Heart right ventricle (tissue), 16 donors: ENCODE measurements at regions not wholly inside any gene's neighbourhood (a gene's known extent, or its start where the extent isn't known, plus 50 kb on each side); places are given as distances from the start of the nearest gene placed in this dataset.
"Not testable (repeated sequence)": the region's sequence is repeated elsewhere in the genome, so short reads cannot be mapped to it uniquely, and the experiment has no call there.

ENCODE experiments used
- ATAC-seq, 8 donors: fragments of 200-7000 bp; cut with Tn5 transposase; one replicate each; pipeline ENCODE4 v1.9.1; 2020; ENCODE audit warnings: mild to moderate bottlenecking in 8 of 8, moderate library complexity in 8 of 8, moderate number of reproducible peaks in 1 of 8
- DNase-seq, 2 donors: peaks; one replicate each; pipeline ENCODE4 v3.0.0-alpha.2; 2020
- H3K27ac ChIP-seq, 10 donors: fragments of 200-600 bp; sonication (generic) in 2 of 10; one replicate each; pipeline versions ENCODE4 v1.5.0 to v1.8.0; 2020 to 2022; ENCODE audit warnings: mild to moderate bottlenecking in 3 of 10
- H3K27me3 ChIP-seq, 7 donors: fragments of 200-600 bp; one replicate each; pipeline ENCODE4 v1.8.0; 2021 to 2022; ENCODE audit warnings: mild to moderate bottlenecking in 2 of 7
- H3K36me3 ChIP-seq, 9 donors: fragments of 200-600 bp; sonication (generic) in 1 of 9; one replicate each; pipeline versions ENCODE4 v1.5.0 to v1.8.0; 2020 to 2022; ENCODE audit warnings: mild to moderate bottlenecking in 2 of 9
- H3K4me1 ChIP-seq, 9 donors: fragments of 200-600 bp; sonication (generic) in 1 of 9; one replicate each; pipeline versions ENCODE4 v1.5.0 to v1.8.0; 2020 to 2022; ENCODE audit warnings: mild to moderate bottlenecking in 4 of 9
- H3K4me3 ChIP-seq, 10 donors: fragments of 200-600 bp; sonication (generic) in 2 of 10; one replicate each; pipeline versions ENCODE4 v1.5.0 to v1.8.0; 2020 to 2022; ENCODE audit warnings: mild to moderate bottlenecking in 7 of 10, moderate library complexity in 2 of 10
- H3K9me3 ChIP-seq, 11 donors: fragments of 200-600 bp in 10 of 11; sonication (generic) in 2 of 11; one replicate each; pipeline versions ENCODE4 v1.5.0 to v1.8.0; 2013 to 2022; ENCODE audit warnings: mild to moderate bottlenecking in 2 of 11, control low read depth in 1 of 11, moderate library complexity in 1 of 11
- CTCF ChIP-seq, 9 donors: fragments of 200-600 bp; sonication (generic) in 2 of 9; IDR thresholded peaks; one replicate each; pipeline versions ENCODE4 v1.5.0 to v1.8.0; 2021 to 2022; ENCODE audit warnings: antibody characterized with exemption in 9 of 9, mild to moderate bottlenecking in 5 of 9, moderate library complexity in 1 of 9
- WGBS, 2 donors: extraction: QIAGEN DNeasy Blood & Tissue Kit; methylation state at CpG; one replicate each; pipeline ENCODE4 v1.1.7; 2013; ENCODE audit warnings: inconsistent platforms in 1 of 2; 5-methylcytosine and 5-hydroxymethylcytosine counted together
- intact Hi-C, 10 donors: fragments of 100-400 bp; cut with DNase I; formaldehyde crosslinking; loops; one replicate each; pipeline versions ENCODE4 v1.11.1 to v1.14.2; 2022
- donor health status: Arrhythmogenic right ventricular cardiomyopathy.
- donor health status: ischemic (EF 13 %, LVEDD 7.1; RV severe dilation, severe dysfunction).
- donor health status: healthy with polysubstance abuse.
- donor health status: DM: no; HTN: yes; CAD: no.
- donor health status: DM: no; HTN: no; CAD: no.
- donor health status: ischemic (EF 25% LVEDD 6.9; RV normal size, moderate dysfunction).
- donor health status: ischemic (EF 25% LVEDD 5.7; RV mildly dilated, moderate dysfunction).
- donor health status: healthy.
- donor health status: DM: yes; HTN: yes; CAD: no.
- donor health status: Ischemic cardiomyopathy.
- donor health status: ischemic (EF 35%, LVEDD 5.7; RV mildly dilated, moderate dysfunction).
- donor health status: nonischemic (EF 11% LVEDD 7.7; RV severe dilation, severe dysfunction).
- donor health status: DM: yes; HTN: yes; CAD: no.
- donor health status: PGD.
- donor health status: ischemic (EF 29% LVEDD 5.4; RV normal size, mild dysfunction).
- donor health status: nonischemic (EF 23%, LVEDD 6.1; RV moderate dilation, normal function).

DNA sequence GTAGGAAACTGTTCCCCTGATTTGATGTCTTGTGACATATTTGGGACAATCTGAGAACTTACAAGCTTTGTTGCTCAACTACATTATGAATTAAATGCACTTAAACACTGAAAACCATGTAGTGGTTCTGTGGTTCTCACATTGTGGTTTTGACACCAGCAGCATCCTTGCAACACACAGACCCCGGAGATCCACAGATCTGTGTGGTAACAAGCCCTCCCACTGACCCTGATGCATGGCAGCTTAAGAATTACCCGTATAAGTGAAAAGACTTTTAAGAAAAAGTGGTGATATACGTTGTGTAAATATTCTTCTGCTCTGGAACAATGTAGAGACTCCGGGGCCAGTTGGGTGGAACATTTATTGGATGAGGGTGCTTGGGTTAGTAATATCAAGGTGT is 127.4 kb upstream of the ANKRD30BL start:
- H3K4me1 ChIP-seq, H3K36me3 ChIP-seq, intact Hi-C loops, H3K27ac ChIP-seq, ATAC-seq, H3K4me3 ChIP-seq, H3K9me3 ChIP-seq, DNase-seq: not testable (repeated sequence)
- H3K27me3 ChIP-seq, result peaks cover 0 to 11% (median 0%) of the 10 kb centered on the region in 7 donors
- WGBS, 2 donors, result 82 to 84% methylated on average over 4 of the region's 4 CpGs

GRCh38 chr2:132289812-132290211 is 126.8 kb upstream of the GPR39 start:
- intact Hi-C loops, DNase-seq, ATAC-seq, H3K4me3 ChIP-seq, H3K36me3 ChIP-seq, H3K27ac ChIP-seq, H3K9me3 ChIP-seq, H3K4me1 ChIP-seq: not testable (repeated sequence)
- peaks cover 0 to 11% (median 0%) of the 10 kb centered on the region in 7 donors for H3K27me3 ChIP-seq
- 76 to 77% methylated on average over 6 of the region's 6 CpGs for WGBS, 2 donors

DNA sequence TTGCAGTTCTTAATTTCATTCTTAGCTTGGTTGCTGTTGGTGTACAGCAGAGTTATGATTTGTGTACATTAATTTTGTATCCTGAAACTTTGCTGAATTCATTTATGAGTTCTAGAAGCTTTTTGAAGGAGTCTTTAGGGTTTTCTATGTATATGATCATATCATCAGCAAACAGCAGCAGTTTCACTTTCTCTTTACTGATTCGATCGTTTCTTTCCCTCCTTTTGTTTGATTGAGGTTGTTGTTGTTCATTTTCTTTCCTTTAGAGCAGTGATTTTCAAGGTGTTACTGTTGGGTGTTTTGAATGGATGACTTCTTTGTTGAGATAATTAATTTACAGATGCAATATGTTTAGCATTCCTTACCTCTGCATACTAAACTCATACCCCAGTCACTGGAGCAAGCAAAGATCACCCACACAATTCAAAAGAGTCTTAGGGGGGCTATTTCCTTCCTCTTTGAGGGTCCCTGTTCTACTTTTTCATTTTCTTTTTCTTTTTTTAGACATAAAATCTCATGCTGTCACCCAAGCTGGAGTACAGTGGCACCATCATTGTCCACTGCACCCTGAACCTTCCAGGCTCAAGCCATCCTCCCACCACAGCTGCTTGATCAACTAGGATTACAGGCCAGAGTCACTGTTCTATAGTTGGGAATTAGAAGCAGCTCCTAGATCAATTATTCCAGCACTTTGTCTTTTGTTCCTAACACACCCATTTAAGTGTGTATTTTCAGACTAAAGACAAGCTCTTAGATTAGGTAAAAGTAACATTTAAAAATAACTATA is 115.8 kb upstream of the GPR39 start:
- 72 to 78% methylated on average over 2 of the region's 2 CpGs for WGBS, 2 donors
- H3K27ac ChIP-seq, H3K27me3 ChIP-seq, H3K9me3 ChIP-seq, DNase-seq, H3K4me1 ChIP-seq, intact Hi-C loops, ATAC-seq, H3K36me3 ChIP-seq, H3K4me3 ChIP-seq: not testable (repeated sequence)

DNA sequence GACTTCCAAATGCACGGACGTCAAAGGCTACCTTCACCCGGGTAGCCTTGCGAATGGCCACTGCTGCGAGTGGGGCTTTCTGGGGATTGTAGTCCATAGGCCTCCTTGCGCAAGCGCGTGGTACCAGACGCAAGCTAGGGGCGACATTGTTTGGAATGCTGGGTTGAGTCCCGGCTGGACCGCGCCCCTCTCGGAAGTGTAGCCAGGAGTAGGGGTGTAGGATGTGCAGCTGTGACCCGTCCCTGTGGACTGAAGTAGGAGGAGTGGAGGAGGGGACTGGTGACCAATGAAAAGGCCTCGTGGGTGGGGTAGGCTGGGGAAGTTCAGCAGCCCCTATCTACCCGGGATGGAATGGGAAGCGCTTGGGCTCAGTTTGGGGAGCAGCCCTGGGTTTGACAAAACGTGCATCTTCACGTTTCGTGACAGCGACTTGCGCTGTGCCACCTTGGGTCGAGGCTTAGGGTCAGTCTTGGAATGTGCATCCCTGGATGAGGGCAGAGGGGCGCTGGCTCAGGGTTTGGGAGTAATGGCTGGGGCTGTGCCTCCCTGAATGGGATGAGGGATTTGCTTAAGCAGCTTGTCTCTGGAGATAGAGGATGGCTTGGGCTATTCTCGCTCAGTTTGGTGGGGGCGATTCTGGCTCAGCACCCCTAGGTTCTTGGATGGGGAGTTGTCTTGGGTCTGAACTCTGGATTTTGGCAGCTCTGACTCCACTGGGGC is 111.8 kb upstream of the GPR39 start:
- H3K36me3 ChIP-seq, H3K27me3 ChIP-seq, H3K27ac ChIP-seq, H3K9me3 ChIP-seq, intact Hi-C loops, H3K4me1 ChIP-seq: not testable (repeated sequence)
- 4 to 5% methylated on average over 27 of the region's 27 CpGs for WGBS, 2 donors
- DNase-seq (peak; percentile 67 to 76), ATAC-seq (peak; percentile 92 to 99 (median 97))
- peak in 4 of 9 donors; percentile 10 to 27 (median 24) for TF ChIP-seq CTCF (IDR thresholded peaks at IDR 0.05)
- peak overlapping the region in 9 of 10 donors; percentile 9 to 46 (median 38) for H3K4me3 ChIP-seq

GRCh38 chr2:132307613-132308198 is 108.9 kb upstream of the GPR39 start:
- ATAC-seq, H3K36me3 ChIP-seq, H3K27ac ChIP-seq, H3K4me1 ChIP-seq, H3K27me3 ChIP-seq, H3K9me3 ChIP-seq, DNase-seq, intact Hi-C loops, H3K4me3 ChIP-seq: not testable (repeated sequence)
- WGBS, 2 donors, result 74 to 80% methylated on average over 1 of the region's 2 CpGs

DNA sequence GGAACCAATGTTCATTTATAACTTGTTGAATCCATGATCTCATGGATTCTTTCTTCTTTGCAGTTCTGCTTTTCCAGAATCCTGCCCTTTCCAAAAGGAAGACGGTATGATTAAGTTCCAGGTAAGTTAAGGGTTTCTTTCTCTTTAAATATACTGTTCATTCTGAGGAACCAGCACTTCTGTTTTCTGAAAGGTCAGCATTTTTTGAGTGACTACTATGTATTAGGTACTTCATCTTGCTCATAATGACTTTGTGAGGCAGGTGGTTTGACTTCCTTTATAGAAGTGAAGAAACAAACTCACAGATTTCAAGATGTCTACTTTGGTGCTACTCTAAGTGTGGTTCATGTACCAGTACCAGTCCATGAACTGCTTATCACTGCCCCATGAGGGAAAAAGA is 107.4 kb upstream of the GPR39 start:
- H3K27me3 ChIP-seq, ATAC-seq, DNase-seq, H3K4me3 ChIP-seq, H3K9me3 ChIP-seq, H3K36me3 ChIP-seq, H3K27ac ChIP-seq, H3K4me1 ChIP-seq, intact Hi-C loops: not testable (repeated sequence)
- WGBS, 2 donors, result 85 to 89% methylated on average over 1 of the region's 1 CpG

DNA sequence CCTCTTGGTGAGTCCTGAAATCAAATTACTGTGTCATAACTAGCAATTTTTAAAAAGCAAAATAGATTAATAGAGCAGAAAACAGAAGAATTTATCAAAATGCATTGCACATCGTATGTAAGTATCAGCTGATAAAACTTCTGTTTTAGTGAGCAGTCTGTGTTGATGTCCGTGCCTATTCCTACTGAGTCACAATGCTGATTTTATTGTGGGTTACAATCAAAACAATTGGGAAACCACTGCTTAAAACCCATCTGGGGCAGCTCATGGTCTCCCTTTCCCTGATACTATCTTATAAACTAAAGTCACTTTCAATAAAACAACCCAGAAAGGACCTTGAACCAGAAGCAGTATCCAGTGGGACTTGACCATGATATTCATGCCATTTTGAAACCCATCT is 101.1 kb upstream of the GPR39 start:
- H3K4me3 ChIP-seq, H3K27ac ChIP-seq, H3K4me1 ChIP-seq, DNase-seq, intact Hi-C loops, ATAC-seq, H3K27me3 ChIP-seq, H3K9me3 ChIP-seq, H3K36me3 ChIP-seq: not testable (repeated sequence)
- WGBS, 2 donors, result 81 to 93% methylated on average over 2 of the region's 2 CpGs

DNA sequence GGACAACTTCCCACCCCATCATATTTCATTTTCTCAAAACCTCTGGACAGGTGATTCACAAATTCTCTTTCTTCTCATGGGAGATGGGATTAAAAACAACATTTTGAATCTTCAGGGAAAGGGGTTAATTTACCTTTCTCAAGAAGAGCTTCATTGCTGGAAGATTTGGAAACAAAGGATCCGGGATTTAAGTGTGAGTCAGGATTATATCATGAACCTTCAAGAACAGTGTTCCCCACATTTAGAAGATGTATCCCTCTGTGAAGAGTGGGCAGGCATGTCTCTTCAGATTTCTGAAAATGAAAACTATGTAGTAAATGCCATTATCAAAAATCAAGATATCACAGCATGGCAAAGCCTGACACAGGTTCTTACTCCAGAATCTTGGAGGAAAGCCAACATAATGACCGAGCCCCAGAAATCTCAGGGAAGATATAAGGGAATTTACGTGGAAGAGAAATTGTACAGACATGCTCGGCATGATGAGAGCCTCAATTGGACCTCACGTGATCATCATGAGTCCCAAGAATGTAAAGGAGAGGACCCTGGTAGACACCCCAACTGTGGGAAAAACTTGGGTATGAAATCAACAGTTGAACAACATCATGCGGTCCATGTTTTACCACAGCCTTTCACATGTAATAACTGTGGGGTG is 99.5 kb upstream of the GPR39 start:
- intact Hi-C loops, result not testable (repeated sequence)
- WGBS, 2 donors, result 68 to 71% methylated on average over 6 of the region's 6 CpGs

DNA sequence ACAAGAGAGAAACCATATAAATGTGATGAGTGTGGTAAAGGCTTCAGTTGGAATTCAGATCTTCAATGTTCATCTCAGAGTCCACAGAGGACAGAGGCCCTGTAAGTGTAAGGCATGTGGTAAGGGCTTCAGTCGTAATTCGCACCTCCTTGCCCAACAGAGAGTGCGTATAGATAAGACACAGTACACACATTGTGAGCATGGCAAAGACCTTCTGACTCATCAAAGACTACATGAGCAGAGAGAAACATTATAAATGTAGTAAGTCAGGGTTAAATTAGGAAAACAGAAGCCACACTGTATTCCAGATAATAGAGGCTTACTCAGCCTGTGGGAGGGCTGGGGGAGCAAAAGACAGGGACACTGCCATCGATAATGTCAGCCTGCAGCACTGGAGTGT is 98.1 kb upstream of the GPR39 start:
- intact Hi-C loops, H3K27ac ChIP-seq, DNase-seq, H3K4me1 ChIP-seq, H3K9me3 ChIP-seq, ATAC-seq, H3K4me3 ChIP-seq, H3K27me3 ChIP-seq, H3K36me3 ChIP-seq: not testable (repeated sequence)
- 67 to 68% methylated on average over 4 of the region's 4 CpGs for WGBS, 2 donors

More for the DNA sequence above, 99.5 kb upstream of the GPR39 start:
- H3K27ac ChIP-seq, H3K36me3 ChIP-seq, H3K27me3 ChIP-seq, H3K9me3 ChIP-seq, H3K4me1 ChIP-seq, H3K4me3 ChIP-seq, ATAC-seq, DNase-seq: not testable (repeated sequence)

GRCh38 chr2:132324005-132324404 is 92.6 kb upstream of the GPR39 start:
- H3K27me3 ChIP-seq, DNase-seq, H3K4me3 ChIP-seq, H3K36me3 ChIP-seq, intact Hi-C loops, H3K4me1 ChIP-seq, H3K9me3 ChIP-seq, H3K27ac ChIP-seq, ATAC-seq: not testable (repeated sequence)
- 68 to 80% methylated on average over 1 of the region's 1 CpG for WGBS, 2 donors
